H9 (cell line): ENCODE measurements at regions not wholly inside any gene's neighbourhood (a gene's known extent, or its start where the extent isn't known, plus 50 kb on each side); places are given as distances from the start of the nearest gene placed in this dataset.

Source experiments
- DNase-seq: peaks from one replicate; pipeline ENCODE4 v3.0.0-alpha.2; 2017
- H2AFZ ChIP-seq: one replicate; pipeline ENCODE4 v1.6.1; 2013; ENCODE audit warnings: mild to moderate bottlenecking, low read length, control low read depth, moderate library complexity
- H2AK5ac ChIP-seq: 2 replicates; pipeline ENCODE4 v1.6.1; 2013; ENCODE audit warnings: low read length, control low read depth, mixed read lengths; ENCODE audit not compliant: insufficient read length
- H2BK120ac ChIP-seq: one replicate; pipeline ENCODE4 v1.6.1; 2013; ENCODE audit warnings: low read depth, mild to moderate bottlenecking, low read length, control low read depth, inconsistent platforms; ENCODE audit not compliant: poor library complexity, severe bottlenecking
- H2BK12ac ChIP-seq: 2 replicates; pipeline ENCODE4 v1.6.1; 2013; ENCODE audit warnings: low read length, control low read depth, mixed read lengths, low read depth; ENCODE audit not compliant: insufficient read length
- H2BK15ac ChIP-seq: 2 replicates; pipeline ENCODE4 v1.6.1; 2013; ENCODE audit warnings: low read depth, low read length, control low read depth
- H2BK20ac ChIP-seq: one replicate; pipeline ENCODE4 v1.6.1; 2013; ENCODE audit warnings: low read depth, mild to moderate bottlenecking, low read length, control low read depth, inconsistent platforms; ENCODE audit not compliant: poor library complexity, severe bottlenecking
- H2BK5ac ChIP-seq: 2 replicates; pipeline ENCODE4 v1.6.1; 2013; ENCODE audit warnings: low read length, control low read depth, mixed read lengths; ENCODE audit not compliant: insufficient read length
- H3K14ac ChIP-seq: 2 replicates; pipeline ENCODE4 v1.6.1; 2013; ENCODE audit warnings: low read length, control low read depth; ENCODE audit not compliant: insufficient read depth
- H3K18ac ChIP-seq: 2 replicates; pipeline ENCODE4 v1.6.1; 2013; ENCODE audit warnings: low read depth, mild to moderate bottlenecking, mixed read lengths, low read length, control low read depth; ENCODE audit not compliant: insufficient read length
- H3K23ac ChIP-seq: 2 replicates; pipeline ENCODE4 v1.6.1; 2013; ENCODE audit warnings: low read length, control low read depth, mixed read lengths, low read depth; ENCODE audit not compliant: insufficient read length
- H3K23me2 ChIP-seq: 2 replicates; pipeline ENCODE4 v1.6.1; 2013; ENCODE audit warnings: low read depth, mild to moderate bottlenecking, mixed read lengths, low read length, control low read depth; ENCODE audit not compliant: insufficient read length, poor library complexity, severe bottlenecking
- H3K27ac ChIP-seq: 2 replicates; pipeline ENCODE4 v1.5.1; 2013; ENCODE audit warnings: low read length, control low read depth, mixed read lengths, low read depth; ENCODE audit not compliant: insufficient read length
- H3K27me3 ChIP-seq: 2 replicates; pipeline ENCODE4 v1.6.1; 2013; ENCODE audit warnings: low read length, control low read depth, inconsistent platforms; ENCODE audit not compliant: insufficient read depth
- H3K4ac ChIP-seq: 2 replicates; pipeline ENCODE4 v1.6.1; 2013; ENCODE audit warnings: low read depth, mild to moderate bottlenecking, control low read depth, inconsistent platforms, low read length, moderate library complexity
- H3K4me1 ChIP-seq: 2 replicates; pipeline ENCODE4 v1.6.1; 2013; ENCODE audit warnings: low read length, control low read depth, inconsistent platforms; ENCODE audit not compliant: insufficient read depth
- H3K4me2 ChIP-seq: 2 replicates; pipeline ENCODE4 v1.6.1; 2013; ENCODE audit warnings: low read length, control low read depth, mixed read lengths; ENCODE audit not compliant: insufficient read length, insufficient read depth
- H3K56ac ChIP-seq: 2 replicates; pipeline ENCODE4 v1.6.1; 2013; ENCODE audit warnings: low read depth, mild to moderate bottlenecking, mixed read lengths, low read length, control low read depth; ENCODE audit not compliant: insufficient read length
- H3K79me1 ChIP-seq: 2 replicates; pipeline ENCODE4 v1.6.1; 2013; ENCODE audit warnings: low read depth, mild to moderate bottlenecking, moderate library complexity, low read length, control low read depth, inconsistent platforms; ENCODE audit not compliant: insufficient read depth, poor library complexity, severe bottlenecking
- H3K79me2 ChIP-seq: 2 replicates; pipeline ENCODE4 v1.6.1; 2013; ENCODE audit warnings: low read length, control low read depth, inconsistent platforms; ENCODE audit not compliant: insufficient read depth
- H3K9ac ChIP-seq: 2 replicates; pipeline ENCODE4 v1.6.1; 2013; ENCODE audit warnings: low read length, control low read depth, mixed read lengths; ENCODE audit not compliant: insufficient read length; ENCODE audit errors: extremely low read depth
- H3K9me3 ChIP-seq: one replicate; pipeline ENCODE4 v1.6.1; 2013; ENCODE audit warnings: low read depth, low read length, inconsistent platforms; ENCODE audit not compliant: control insufficient read depth
- H3T11ph ChIP-seq: one replicate; pipeline ENCODE4 v1.6.1; 2013; ENCODE audit warnings: mild to moderate bottlenecking, low read length, control low read depth, inconsistent platforms
- H4K20me1 ChIP-seq: one replicate; pipeline ENCODE4 v1.6.1; 2013; ENCODE audit not compliant: control insufficient read depth, insufficient read length, insufficient read depth
- H4K5ac ChIP-seq: 2 replicates; pipeline ENCODE4 v1.6.1; 2013; ENCODE audit warnings: low read depth, mild to moderate bottlenecking, mixed read lengths, low read length, control low read depth; ENCODE audit not compliant: insufficient read length
- H4K8ac ChIP-seq: replicated peaks from 2 replicates; pipeline ENCODE4 v1.6.1; 2013; ENCODE audit warnings: low read length, control low read depth, mixed read lengths, low read depth; ENCODE audit not compliant: insufficient read length
- H4K91ac ChIP-seq: 2 replicates; pipeline ENCODE4 v1.6.1; 2013; ENCODE audit warnings: low read depth, mild to moderate bottlenecking, moderate library complexity, mixed read lengths, low read length, control low read depth; ENCODE audit not compliant: insufficient read length
- H3K27ac Mint-ChIP-seq, 3 experiments: 2 replicates in 2 of 3; 3 replicates in 1 of 3; pipeline ENCODE4 v1.8.0; 2020 to 2021; ENCODE audit warnings: mixed read lengths in 3 of 3, mild to moderate bottlenecking in 1 of 3, moderate library complexity in 1 of 3
- H3K27me3 Mint-ChIP-seq: 2 replicates; pipeline ENCODE4 v1.8.0; 2021; ENCODE audit warnings: low read depth, mild to moderate bottlenecking, moderate library complexity, mixed read lengths
- H3K36me3 Mint-ChIP-seq, 3 experiments: 2 replicates in 2 of 3; 3 replicates in 1 of 3; pipeline ENCODE4 v1.8.0; 2020 to 2021; ENCODE audit warnings: low read depth in 3 of 3, mixed read lengths in 3 of 3; ENCODE audit not compliant: insufficient read depth in 1 of 3
- H3K4me1 Mint-ChIP-seq, 2 experiments: 2 replicates each; pipeline ENCODE4 v1.8.0; 2020; ENCODE audit warnings: mixed read lengths in 2 of 2
- H3K4me3 Mint-ChIP-seq, 2 experiments: 2 replicates in 1 of 2; 3 replicates in 1 of 2; pipeline ENCODE4 v1.8.0; 2020 to 2021; ENCODE audit warnings: mild to moderate bottlenecking in 2 of 2, mixed read lengths in 2 of 2, moderate library complexity in 1 of 2
- H3K9me3 Mint-ChIP-seq, 2 experiments: 2 replicates in 1 of 2; 3 replicates in 1 of 2; pipeline ENCODE4 v1.8.0; 2020; ENCODE audit warnings: mild to moderate bottlenecking in 2 of 2, mixed read lengths in 2 of 2, moderate library complexity in 1 of 2
- WGBS: extraction: QIAGEN DNeasy Blood & Tissue Kit; methylation state at CpG from one replicate; pipeline ENCODE4 v1.1.7; 2013; ENCODE audit warnings: missing lambda C conversion rate, low lambda C conversion rate, mixed read lengths; ENCODE audit not compliant: insufficient read length; ENCODE audit errors: extremely low coverage; 5-methylcytosine and 5-hydroxymethylcytosine counted together
- TF ChIP-seq, protein P1 (sequence below): fragments of 200-600 bp; sonication (generic); conservative IDR thresholded peaks from 3 replicates; pipeline ENCODE4 v1.8.0; 2021; ENCODE audit warnings: antibody characterized with exemption, mild to moderate bottlenecking

- no peak overlapping the region for H2BK5ac ChIP-seq
- H2BK120ac ChIP-seq, result no peak overlapping the region
- no peak overlapping the region for H2AK5ac ChIP-seq
- no peaks in the 10 kb centered on the region for H3K79me1 ChIP-seq
- Mint-ChIP-seq H3K4me1 (peaks cover 2 to 5% of the 10 kb centered on the region in 2 experiments; a peak in 3 of 4 replicates), H3K36me3 (no peaks in the 10 kb centered on the region; a peak in 1 of 7 replicates), H3K4me3 (no peak overlapping the region), H3K27me3 (peaks cover 4% of the 10 kb centered on the region; the same call in 1 of the 2 replicates), H3K27ac (no peak overlapping the region), H3K9me3 (peaks cover 3 to 8% of the 10 kb centered on the region in 2 experiments; a peak in 4 of 5 replicates)
- H3K27me3 ChIP-seq, result no peaks in the 10 kb centered on the region
- no peak overlapping the region for H4K5ac ChIP-seq
- H3K4ac ChIP-seq, result no peak overlapping the region
- no peak overlapping the region for H3K18ac ChIP-seq
- no peak overlapping the region for H3K14ac ChIP-seq
- H3K4me1 ChIP-seq, result no peaks in the 10 kb centered on the region
- H3T11ph ChIP-seq, result no peak overlapping the region
- H2BK20ac ChIP-seq, result no peak overlapping the region
- no peaks in the 10 kb centered on the region for H3K79me2 ChIP-seq
- WGBS, result no CpG with 5 or more reads among the region's 3 CpGs
- H3K27ac ChIP-seq, result no peak overlapping the region
- H3K4me2 ChIP-seq, result no peak overlapping the region
- H2BK15ac ChIP-seq, result no peak overlapping the region
- H3K23me2 ChIP-seq, result no peaks in the 10 kb centered on the region
- H3K9me3 ChIP-seq, result no peaks in the 10 kb centered on the region
- DNase-seq, result no peak
- TF ChIP-seq, protein P1, sequence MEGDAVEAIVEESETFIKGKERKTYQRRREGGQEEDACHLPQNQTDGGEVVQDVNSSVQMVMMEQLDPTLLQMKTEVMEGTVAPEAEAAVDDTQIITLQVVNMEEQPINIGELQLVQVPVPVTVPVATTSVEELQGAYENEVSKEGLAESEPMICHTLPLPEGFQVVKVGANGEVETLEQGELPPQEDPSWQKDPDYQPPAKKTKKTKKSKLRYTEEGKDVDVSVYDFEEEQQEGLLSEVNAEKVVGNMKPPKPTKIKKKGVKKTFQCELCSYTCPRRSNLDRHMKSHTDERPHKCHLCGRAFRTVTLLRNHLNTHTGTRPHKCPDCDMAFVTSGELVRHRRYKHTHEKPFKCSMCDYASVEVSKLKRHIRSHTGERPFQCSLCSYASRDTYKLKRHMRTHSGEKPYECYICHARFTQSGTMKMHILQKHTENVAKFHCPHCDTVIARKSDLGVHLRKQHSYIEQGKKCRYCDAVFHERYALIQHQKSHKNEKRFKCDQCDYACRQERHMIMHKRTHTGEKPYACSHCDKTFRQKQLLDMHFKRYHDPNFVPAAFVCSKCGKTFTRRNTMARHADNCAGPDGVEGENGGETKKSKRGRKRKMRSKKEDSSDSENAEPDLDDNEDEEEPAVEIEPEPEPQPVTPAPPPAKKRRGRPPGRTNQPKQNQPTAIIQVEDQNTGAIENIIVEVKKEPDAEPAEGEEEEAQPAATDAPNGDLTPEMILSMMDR, result no peak
- no peak overlapping the region for H3K9ac ChIP-seq
- no peak overlapping the region for H4K8ac ChIP-seq
- no peak overlapping the region for H3K23ac ChIP-seq
- H4K91ac ChIP-seq, result no peak overlapping the region
- H3K56ac ChIP-seq, result no peak overlapping the region
- no peaks in the 10 kb centered on the region for H4K20me1 ChIP-seq
- H2AFZ ChIP-seq, result no peak overlapping the region
- H2BK12ac ChIP-seq, result no peak overlapping the region
These were observed 220.8 kb upstream of the RNF32 start for GRCh38 chr7:156419782-156420181.
